ENCODE measurements at regions not wholly inside any gene's neighbourhood (a gene's known extent, or its start where the extent isn't known, plus 50 kb on each side); places are given as distances from the start of the nearest gene placed in this dataset.

DNA sequence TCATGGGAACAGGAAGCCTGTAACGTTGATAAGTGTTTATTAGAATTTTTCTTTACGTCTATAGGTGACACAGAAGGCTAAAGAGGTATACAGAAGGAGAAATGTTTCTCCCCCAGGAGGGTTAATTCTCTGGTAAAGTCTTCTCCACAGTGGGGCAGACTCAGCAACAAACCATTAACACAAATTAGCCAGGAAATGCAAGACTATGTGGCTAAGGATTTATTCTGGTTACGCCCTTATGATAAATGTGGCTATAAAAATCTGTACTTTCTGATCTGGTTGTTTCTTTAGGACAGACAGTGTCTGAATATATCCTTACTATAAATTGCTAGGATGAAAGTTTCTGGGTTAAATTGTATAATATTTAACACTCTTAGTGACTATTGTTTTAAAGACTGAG lies 423.3 kb downstream of the FLRT2 start:
- ChIA-PET RAD21 (ENCODE audit: unreplicated experiment) (interaction anchor here (1.4 kb wide), 1 partner anchor 19 kb away, joined by 4 read pairs; no protein-coding TSS in a partner anchor), POLR2A (interaction anchor here (0.6 kb wide), 1 partner anchor 1269 kb away, joined by 3 read pairs; no protein-coding TSS in a partner anchor), SMC1A (ENCODE audit: uncharacterized antibody, unreplicated experiment) (interaction anchor here (1.4 to 1.9 kb wide), 2 partner anchors 9 to 19 kb away, joined by 5 read pairs; no protein-coding TSS in a partner anchor), CTCF (interaction anchor here (1.3 kb wide), 1 partner anchor 85 kb away, joined by 5 read pairs; no protein-coding TSS in a partner anchor)
- Histone ChIP-seq H4K20me1 (ENCODE audit: control insufficient read depth, insufficient read depth) (no peaks in the 10 kb centered on the region), H2AFZ (ENCODE audit: control insufficient read depth, low read depth, low read length) (no peak overlapping the region), H3K36me3 (ENCODE audit: control insufficient read depth in 2 of 2, insufficient read depth in 2 of 2, low read length in 1 of 2) (no peaks in the 10 kb centered on the region), H3K79me2 (ENCODE audit: control insufficient read depth, insufficient read depth, low read length) (no peaks in the 10 kb centered on the region), H3K4me3 (no peak overlapping the region), H3K4me1 (ENCODE audit: control insufficient read depth, insufficient read depth, low read length) (no peaks in the 10 kb centered on the region), H3K9ac (ENCODE audit: control insufficient read depth, insufficient read depth, low read length) (no peak overlapping the region), H3K9me3 (replicated peaks; ENCODE audit: control insufficient read depth, insufficient read depth, low read length) (no peaks in the 10 kb centered on the region), H3K27ac (ENCODE audit: control insufficient read depth, insufficient read depth) (no peak overlapping the region), H3K4me2 (ENCODE audit: control insufficient read depth, insufficient read depth) (no peak overlapping the region), H3K27me3 (replicated peaks in 1 of 2; ENCODE audit: control insufficient read depth in 2 of 2, insufficient read depth in 2 of 2, low read length in 1 of 2) (no peaks in the 10 kb centered on the region)
- ATAC-seq (no peak), DNase-seq (ENCODE audit: low read depth, low spot score) (no peak), FAIRE-seq (no peak)
- WGBS (ENCODE audit: insufficient coverage, insufficient replicate concordance, low lambda C conversion rate, missing lambda C conversion rate), result 44% methylated on average over 3 of the region's 3 CpGs
- intact Hi-C loops (cut with micrococcal nuclease; ENCODE audit: unreplicated experiment) (no loop called here), in situ Hi-C loops (cut with MboI) (no loop called here)
- TF ChIP-seq POLR2AphosphoS5 (IDR thresholded peaks at IDR 0.05; ENCODE audit: low read length) (no peak), SPI1 (IDR thresholded peaks at IDR 0.05; ENCODE audit: borderline replicate concordance, insufficient read depth, low read depth, low read length) (no peak), YY1 (IDR thresholded peaks at IDR 0.05; ENCODE audit: low read depth, low read length) (no peak), MEF2A (IDR thresholded peaks at IDR 0.05; ENCODE audit: insufficient read depth, low read depth, low read length) (no peak), NRF1 (conservative IDR thresholded peaks at IDR 0.05; ENCODE audit: low read depth, low read length) (no peak), ZNF207 (IDR thresholded peaks at IDR 0.05; ENCODE audit: borderline replicate concordance) (no peak), CEBPB (IDR thresholded peaks at IDR 0.05; ENCODE audit: borderline replicate concordance in 1 of 2, low read depth in 2 of 2, low read length in 2 of 2) (no peak), PAX8 (IDR thresholded peaks at IDR 0.05) (no peak), BACH1 (IDR thresholded peaks at IDR 0.05; ENCODE audit: borderline replicate concordance) (no peak)
- BruUV-seq (replicated peaks), result no TSS peak

GRCh38 chr14:85948153-85948552 lies 418.2 kb downstream of the FLRT2 start:
- Histone ChIP-seq H4K20me1 (ENCODE audit: control insufficient read depth, insufficient read depth) (no peaks in the 10 kb centered on the region), H3K9ac (ENCODE audit: control insufficient read depth, insufficient read depth, low read length) (no peak overlapping the region), H3K27ac (ENCODE audit: control insufficient read depth, insufficient read depth) (no peak overlapping the region), H3K79me2 (ENCODE audit: control insufficient read depth, insufficient read depth, low read length) (no peaks in the 10 kb centered on the region), H2AFZ (ENCODE audit: control insufficient read depth, low read depth, low read length) (no peak overlapping the region), H3K4me3 (no peak overlapping the region), H3K4me1 (ENCODE audit: control insufficient read depth, insufficient read depth, low read length) (no peaks in the 10 kb centered on the region), H3K9me3 (replicated peaks; ENCODE audit: control insufficient read depth, insufficient read depth, low read length) (no peaks in the 10 kb centered on the region), H3K27me3 (replicated peaks in 1 of 2; ENCODE audit: control insufficient read depth in 2 of 2, insufficient read depth in 2 of 2, low read length in 1 of 2) (no peaks in the 10 kb centered on the region), H3K4me2 (ENCODE audit: control insufficient read depth, insufficient read depth) (no peak overlapping the region), H3K36me3 (ENCODE audit: control insufficient read depth in 2 of 2, insufficient read depth in 2 of 2, low read length in 1 of 2) (no peaks in the 10 kb centered on the region)
- SMC1A ChIA-PET (ENCODE audit: uncharacterized antibody, unreplicated experiment), result no interaction called here
- ATAC-seq (no peak), FAIRE-seq (no peak), DNase-seq (ENCODE audit: low read depth, low spot score) (no peak)
- POLR2A ChIA-PET, result no interaction called here
- in situ Hi-C loops (cut with MboI), result no loop called here
- RAD21 ChIA-PET (ENCODE audit: unreplicated experiment), result no interaction called here
- WGBS (ENCODE audit: insufficient coverage, insufficient replicate concordance, low lambda C conversion rate, missing lambda C conversion rate), result 10% methylated on average over 4 of the region's 4 CpGs
- intact Hi-C loops (cut with micrococcal nuclease; ENCODE audit: unreplicated experiment), result no loop called here
- CTCF ChIA-PET, result no interaction called here
- BruUV-seq (replicated peaks), result no TSS peak
- TF ChIP-seq CEBPZ (IDR thresholded peaks at IDR 0.05; ENCODE audit: low read depth, low read length) (no peak), EED (IDR thresholded peaks at IDR 0.05; ENCODE audit: low read depth) (no peak), CHD4 (IDR thresholded peaks at IDR 0.05) (no peak)
